ENCODE measurements at regions not wholly inside any gene's neighbourhood (a gene's known extent, or its start where the extent isn't known, plus 50 kb on each side); places are given as distances from the start of the nearest gene placed in this dataset.

- DNase-seq (no peak), ATAC-seq (ENCODE audit: low read depth) (no peak)
- Mint-ChIP-seq H3K9me3 (ENCODE audit: insufficient read depth) (peaks cover 3% of the 10 kb centered on the region), H3K27ac (no peak overlapping the region), H3K4me1 (no peaks in the 10 kb centered on the region), H3K4me3 (no peak overlapping the region), H3K27me3 (no peaks in the 10 kb centered on the region)
- WGBS (ENCODE audit: insufficient coverage) = 73% methylated on average over 7 of the region's 8 CpGs
- Histone ChIP-seq H3K4me1 (ENCODE audit: control insufficient read depth in 2 of 2, insufficient read depth in 2 of 2, low read length in 2 of 2) (no peaks in the 10 kb centered on the region), H3K27ac (ENCODE audit: low read length in 2 of 2) (no peak overlapping the region), H3K9ac (ENCODE audit: low read length) (no peak overlapping the region), H2AFZ (ENCODE audit: insufficient read depth, low read depth, low read length, poor library complexity, severe bottlenecking) (no peak overlapping the region), H3K79me2 (ENCODE audit: control insufficient read depth, insufficient read depth, low read length) (no peaks in the 10 kb centered on the region), H3K4me3 (ENCODE audit: control extremely low read depth in 1 of 5, extremely low read depth in 1 of 5, insufficient read depth in 1 of 5, low read depth in 2 of 5, low read length in 4 of 5) (no peak overlapping the region), H3K36me3 (replicated peaks in 1 of 2; ENCODE audit: control extremely low read depth in 1 of 2, control insufficient read depth in 1 of 2, extremely low read depth in 1 of 2, insufficient read depth in 2 of 2, low read length in 1 of 2) (no peaks in the 10 kb centered on the region), H3K27me3 (replicated peaks in 1 of 4; ENCODE audit: control extremely low read depth in 1 of 4, control insufficient read depth in 3 of 4, insufficient read depth in 4 of 4, low read length in 3 of 4) (no peaks in the 10 kb centered on the region), H3K9me3 (ENCODE audit: control extremely low read depth in 1 of 3, control insufficient read depth in 2 of 3, insufficient read depth in 1 of 3, low read length in 2 of 3) (no peaks in the 10 kb centered on the region), H4K20me1 (ENCODE audit: control insufficient read depth, insufficient read depth, low read length, poor library complexity, severe bottlenecking) (no peaks in the 10 kb centered on the region), H3K4me2 (replicated peaks; ENCODE audit: low read depth, low read length, poor library complexity, severe bottlenecking) (no peak overlapping the region)
- intact Hi-C loops (cut with micrococcal nuclease) = no loop called here
- POLR2A ChIA-PET = no interaction called here
- no peak for TF ChIP-seq CTCF (IDR thresholded peaks at IDR 0.05)
- no peak for TF ChIP-seq EZH2 (IDR thresholded peaks at IDR 0.05; ENCODE audit: borderline replicate concordance, insufficient read depth, low read depth, low read length, poor library complexity, severe bottlenecking)
- CTCF ChIA-PET = no interaction called here
Measured at GRCh38 chr12:74111688-74112360, 425.8 kb upstream of the ATXN7L3B start.

- TF ChIP-seq CTCF (IDR thresholded peaks at IDR 0.05) = no peak
- TF ChIP-seq EZH2 (IDR thresholded peaks at IDR 0.05; ENCODE audit: borderline replicate concordance, insufficient read depth, low read depth, low read length, poor library complexity, severe bottlenecking) = no peak
- Mint-ChIP-seq H3K27me3 (no peaks in the 10 kb centered on the region), H3K27ac (no peak overlapping the region), H3K4me3 (no peak overlapping the region), H3K9me3 (ENCODE audit: insufficient read depth) (peaks cover 2% of the 10 kb centered on the region), H3K4me1 (no peaks in the 10 kb centered on the region)
- H3K4me3 ChIP-seq (ENCODE audit: control extremely low read depth in 1 of 5, extremely low read depth in 1 of 5, insufficient read depth in 1 of 5, low read depth in 2 of 5, low read length in 4 of 5) = no peak overlapping the region
- no peaks in the 10 kb centered on the region for H3K36me3 ChIP-seq (replicated peaks in 1 of 2; ENCODE audit: control extremely low read depth in 1 of 2, control insufficient read depth in 1 of 2, extremely low read depth in 1 of 2, insufficient read depth in 2 of 2, low read length in 1 of 2)
- intact Hi-C loops (cut with micrococcal nuclease) = no loop called here
- H3K27ac ChIP-seq (ENCODE audit: low read length in 2 of 2) = no peak overlapping the region
- H3K9me3 ChIP-seq (ENCODE audit: control extremely low read depth in 1 of 3, control insufficient read depth in 2 of 3, insufficient read depth in 1 of 3, low read length in 2 of 3) = no peaks in the 10 kb centered on the region
- no peaks in the 10 kb centered on the region for H3K79me2 ChIP-seq (ENCODE audit: control insufficient read depth, insufficient read depth, low read length)
- no peaks in the 10 kb centered on the region for H4K20me1 ChIP-seq (ENCODE audit: control insufficient read depth, insufficient read depth, low read length, poor library complexity, severe bottlenecking)
- no peak overlapping the region for H3K4me2 ChIP-seq (replicated peaks; ENCODE audit: low read depth, low read length, poor library complexity, severe bottlenecking)
- no peaks in the 10 kb centered on the region for H3K4me1 ChIP-seq (ENCODE audit: control insufficient read depth in 2 of 2, insufficient read depth in 2 of 2, low read length in 2 of 2)
- no peak overlapping the region for H2AFZ ChIP-seq (ENCODE audit: insufficient read depth, low read depth, low read length, poor library complexity, severe bottlenecking)
- CTCF ChIA-PET = no interaction called here
- H3K9ac ChIP-seq (ENCODE audit: low read length) = no peak overlapping the region
- no peaks in the 10 kb centered on the region for H3K27me3 ChIP-seq (replicated peaks in 1 of 4; ENCODE audit: control extremely low read depth in 1 of 4, control insufficient read depth in 3 of 4, insufficient read depth in 4 of 4, low read length in 3 of 4)
- POLR2A ChIA-PET = no interaction called here
- ATAC-seq (ENCODE audit: low read depth) = no peak
- DNase-seq = no peak
Measured at GRCh38 chr12:74119811-74120362, 417.7 kb upstream of the ATXN7L3B start.

All from B cell (primary cell).